Breast epithelium (tissue), 4 donors: ENCODE measurements at regions not wholly inside any gene's neighbourhood (a gene's known extent, or its start where the extent isn't known, plus 50 kb on each side); places are given as distances from the start of the nearest gene placed in this dataset.

ENCODE experiments used
- DNase-seq, 2 donors: peaks; one replicate each; pipeline ENCODE4 v3.0.0-alpha.2; 2019; ENCODE audit warnings: low spot score in 2 of 2
- H3K27ac ChIP-seq, 2 donors: fragments of 200-600 bp; sonication (generic) in 1 of 2; one replicate each; pipeline ENCODE4 v1.5.1; 2016 to 2019; ENCODE audit warnings: mild to moderate bottlenecking in 1 of 2
- H3K27me3 ChIP-seq, 2 donors: fragments of 200-600 bp; sonication (generic) in 1 of 2; one replicate each; pipeline versions ENCODE4 v1.5.1 to v1.6.0; 2017 to 2019; ENCODE audit warnings: control low read depth in 1 of 2, mild to moderate bottlenecking in 1 of 2
- H3K36me3 ChIP-seq: fragments of 200-600 bp; one replicate; pipeline ENCODE4 v1.5.1; 2019
- H3K4me1 ChIP-seq, 2 donors: fragments of 200-600 bp; sonication (generic); one replicate each; pipeline ENCODE4 v1.5.1; 2016 to 2019; ENCODE audit warnings: control low read depth in 1 of 2
- H3K4me3 ChIP-seq, 3 donors: fragments of 200-600 bp; sonication (generic); 1 replicate in 2 of 3; 2 replicates in 1 of 3; pipeline ENCODE4 v1.5.1; 2016 to 2019; ENCODE audit warnings: mild to moderate bottlenecking in 3 of 3, moderate library complexity in 2 of 3
- H3K9me3 ChIP-seq, 2 donors: fragments of 200-600 bp; sonication (generic) in 1 of 2; one replicate each; pipeline ENCODE4 v1.5.1; 2016 to 2019; ENCODE audit warnings: control low read depth in 1 of 2
- POLR2A ChIP-seq: fragments of 450-650 bp; IDR thresholded peaks from one replicate; pipeline ENCODE4 v1.6.1; 2016; ENCODE audit warnings: antibody characterized with exemption, mild to moderate bottlenecking, moderate library complexity
- POLR2AphosphoS5 ChIP-seq, 3 donors: sonication (generic); formaldehyde crosslinking; IDR thresholded peaks; one replicate each; pipeline ENCODE4 v1.6.1; 2017; ENCODE audit warnings: antibody characterized with exemption in 3 of 3
- intact Hi-C: fragments of 100-400 bp; cut with DNase I; formaldehyde crosslinking; loops from one replicate; pipeline ENCODE4 v1.15.1; 2023; ENCODE audit warnings: low total_unique reads
- TF ChIP-seq, protein P1 (sequence below), 3 donors: fragments of 450-650 bp; IDR thresholded peaks; one replicate each; pipeline ENCODE4 v1.5.1; 2016 to 2017; ENCODE audit warnings: antibody characterized with exemption in 3 of 3, mild to moderate bottlenecking in 3 of 3, moderate library complexity in 3 of 3

DNA sequence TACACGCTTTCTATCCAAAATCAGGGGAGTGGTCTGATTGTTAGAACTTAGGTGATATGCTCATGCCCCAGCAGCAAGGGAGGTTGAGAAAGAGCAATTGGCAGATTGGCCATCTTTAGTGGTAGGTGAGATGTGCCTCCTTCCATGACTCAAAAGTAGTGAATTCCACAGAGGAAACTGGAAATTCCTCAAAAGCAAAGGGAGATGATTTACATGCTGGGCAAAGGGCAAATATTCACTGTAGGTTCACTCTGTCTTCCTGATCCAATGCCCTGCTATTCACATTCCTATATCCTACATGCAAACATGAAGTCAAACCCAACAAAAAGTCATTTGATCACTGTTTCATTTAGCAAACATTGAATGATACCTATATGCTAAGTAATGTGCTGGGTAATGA lies 130.1 kb upstream of the ZNF608 start:
- no peak for TF ChIP-seq POLR2AphosphoS5 (IDR thresholded peaks at IDR 0.05)
- intact Hi-C loops = no loop called here
- Histone ChIP-seq H3K4me3 (no peak overlapping the region), H3K27ac (no peak overlapping the region), H3K9me3 (no peaks in the 10 kb centered on the region), H3K4me1 (no peaks in the 10 kb centered on the region), H3K36me3 (no peaks in the 10 kb centered on the region), H3K27me3 (no peaks in the 10 kb centered on the region)
- DNase-seq = no peak

DNA sequence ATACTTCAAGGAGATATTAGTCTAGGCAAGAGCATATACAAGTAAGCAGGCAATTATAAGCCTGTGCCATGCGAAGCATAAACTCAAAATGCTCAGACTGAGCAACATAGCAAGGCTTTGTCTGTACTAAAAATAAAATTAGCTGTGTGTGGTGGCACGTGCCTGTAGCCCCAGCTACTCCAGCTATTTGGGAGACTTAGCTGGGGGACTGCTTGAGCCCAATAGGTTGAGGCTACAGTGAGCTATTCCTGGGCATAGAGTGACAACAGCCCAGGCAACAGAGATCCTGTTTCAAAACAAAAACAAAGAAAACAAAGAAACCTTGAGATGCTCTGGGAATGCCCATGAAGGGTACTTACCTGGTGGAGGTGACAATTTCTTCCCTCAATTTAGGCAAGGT lies 130.5 kb upstream of the ZNF608 start:
- no peak for TF ChIP-seq POLR2A
- no peak for TF ChIP-seq POLR2AphosphoS5 (IDR thresholded peaks at IDR 0.05)
- TF ChIP-seq, protein P1, sequence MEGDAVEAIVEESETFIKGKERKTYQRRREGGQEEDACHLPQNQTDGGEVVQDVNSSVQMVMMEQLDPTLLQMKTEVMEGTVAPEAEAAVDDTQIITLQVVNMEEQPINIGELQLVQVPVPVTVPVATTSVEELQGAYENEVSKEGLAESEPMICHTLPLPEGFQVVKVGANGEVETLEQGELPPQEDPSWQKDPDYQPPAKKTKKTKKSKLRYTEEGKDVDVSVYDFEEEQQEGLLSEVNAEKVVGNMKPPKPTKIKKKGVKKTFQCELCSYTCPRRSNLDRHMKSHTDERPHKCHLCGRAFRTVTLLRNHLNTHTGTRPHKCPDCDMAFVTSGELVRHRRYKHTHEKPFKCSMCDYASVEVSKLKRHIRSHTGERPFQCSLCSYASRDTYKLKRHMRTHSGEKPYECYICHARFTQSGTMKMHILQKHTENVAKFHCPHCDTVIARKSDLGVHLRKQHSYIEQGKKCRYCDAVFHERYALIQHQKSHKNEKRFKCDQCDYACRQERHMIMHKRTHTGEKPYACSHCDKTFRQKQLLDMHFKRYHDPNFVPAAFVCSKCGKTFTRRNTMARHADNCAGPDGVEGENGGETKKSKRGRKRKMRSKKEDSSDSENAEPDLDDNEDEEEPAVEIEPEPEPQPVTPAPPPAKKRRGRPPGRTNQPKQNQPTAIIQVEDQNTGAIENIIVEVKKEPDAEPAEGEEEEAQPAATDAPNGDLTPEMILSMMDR (IDR thresholded peaks at IDR 0.05) = no peak
- H3K4me1 ChIP-seq = no peaks in the 10 kb centered on the region
- no peak overlapping the region for H3K27ac ChIP-seq
- intact Hi-C loops = no loop called here
- no peaks in the 10 kb centered on the region for H3K36me3 ChIP-seq
- no peaks in the 10 kb centered on the region for H3K27me3 ChIP-seq
- no peaks in the 10 kb centered on the region for H3K9me3 ChIP-seq
- no peak for DNase-seq
- H3K4me3 ChIP-seq = no peak overlapping the region

- Histone ChIP-seq H3K27ac (no peak overlapping the region), H3K36me3 (no peaks in the 10 kb centered on the region), H3K27me3 (no peaks in the 10 kb centered on the region), H3K4me3 (no peak overlapping the region), H3K9me3 (no peaks in the 10 kb centered on the region), H3K4me1 (no peaks in the 10 kb centered on the region)
- DNase-seq = no peak
- TF ChIP-seq POLR2A (no peak), POLR2AphosphoS5 (IDR thresholded peaks at IDR 0.05) (no peak)
- TF ChIP-seq, protein P1 (IDR thresholded peaks at IDR 0.05) = no peak
- intact Hi-C loops = no loop called here
These were observed 131.2 kb upstream of the ZNF608 start for GRCh38 chr5:124877501-124878146.

DNA sequence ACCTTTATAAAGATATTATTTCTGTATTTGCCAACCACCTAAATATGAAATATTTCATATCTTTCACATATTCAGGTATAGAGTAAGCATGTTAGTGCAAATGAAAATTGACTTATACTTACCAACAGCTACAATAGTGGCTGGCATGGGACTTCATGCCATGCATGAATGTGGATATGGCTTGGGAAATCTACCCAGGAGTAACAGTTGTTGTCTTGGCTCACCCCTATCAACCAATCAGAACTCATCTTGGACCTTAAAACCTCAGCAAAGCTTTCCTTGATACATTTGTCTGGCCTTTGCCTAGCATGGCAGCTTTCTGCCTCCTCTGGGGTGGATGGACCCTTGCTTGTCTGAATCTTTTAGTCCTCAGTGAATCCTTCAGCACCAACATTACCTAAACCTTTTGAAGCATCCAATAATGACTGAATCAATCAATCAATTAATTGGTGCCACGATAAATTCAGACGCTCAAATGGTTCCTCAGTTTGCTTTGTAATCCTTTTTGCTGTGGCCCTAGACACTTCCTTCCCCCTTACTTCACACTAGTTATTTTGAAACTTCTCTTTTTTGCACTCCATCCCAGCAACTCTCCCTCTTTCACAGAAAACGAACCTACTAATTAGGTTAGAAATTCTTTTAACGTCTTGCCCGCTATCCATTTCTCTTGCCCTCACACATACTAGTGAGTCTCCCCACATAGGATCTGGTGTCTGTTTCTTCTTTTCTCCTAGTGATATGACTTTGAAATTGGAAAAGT lies 132.3 kb upstream of the ZNF608 start:
- Histone ChIP-seq H3K36me3 (no peaks in the 10 kb centered on the region), H3K4me1 (no peaks in the 10 kb centered on the region), H3K4me3 (no peak overlapping the region), H3K27me3 (no peaks in the 10 kb centered on the region), H3K9me3 (no peaks in the 10 kb centered on the region), H3K27ac (peak overlapping the region in 1 of 2 donors; percentile 6)
- intact Hi-C loops = no loop called here
- TF ChIP-seq POLR2A (no peak), POLR2AphosphoS5 (IDR thresholded peaks at IDR 0.05) (no peak)
- TF ChIP-seq, protein P1 (IDR thresholded peaks at IDR 0.05) = no peak
- DNase-seq = no peak

GRCh38 chr5:124880903-124881697 lies 134.7 kb upstream of the ZNF608 start:
- TF ChIP-seq, protein P1 (IDR thresholded peaks at IDR 0.05) = no peak
- TF ChIP-seq POLR2A (no peak), POLR2AphosphoS5 (IDR thresholded peaks at IDR 0.05) (no peak)
- Histone ChIP-seq H3K4me1 (no peaks in the 10 kb centered on the region), H3K36me3 (no peaks in the 10 kb centered on the region), H3K27me3 (no peaks in the 10 kb centered on the region), H3K27ac (no peak overlapping the region), H3K9me3 (no peaks in the 10 kb centered on the region), H3K4me3 (no peak overlapping the region)
- intact Hi-C loops = no loop called here
- DNase-seq = no peak
